DND-41 (cell line): ENCODE measurements at regions not wholly inside any gene's neighbourhood (a gene's known extent, or its start where the extent isn't known, plus 50 kb on each side); places are given as distances from the start of the nearest gene placed in this dataset.

ENCODE experiments used
- ATAC-seq: fragments of 200-7000 bp; cut with Tn5 transposase; 3 replicates; pipeline ENCODE4 v1.9.1; 2021; ENCODE audit warnings: low read depth; ENCODE audit not compliant: insufficient read depth
- DNase-seq: peaks from one replicate; pipeline ENCODE4 v3.0.0-alpha.2; 2020
- H2AFZ ChIP-seq: 2 replicates; pipeline ENCODE4 v1.6.0; 2012; ENCODE audit warnings: low read depth, low read length
- H3K27ac ChIP-seq: 2 replicates; pipeline ENCODE4 v1.5.1; 2012; ENCODE audit warnings: low read length, inconsistent platforms
- H3K27me3 ChIP-seq: fragments of 200-600 bp; sonication (generic); 2 replicates; pipeline ENCODE4 v1.6.0; 2012; ENCODE audit warnings: low read length, mild to moderate bottlenecking, inconsistent platforms; ENCODE audit not compliant: insufficient read depth, poor library complexity
- H3K36me3 ChIP-seq: 2 replicates; pipeline ENCODE4 v1.5.1; 2012; ENCODE audit warnings: low read length, inconsistent platforms; ENCODE audit not compliant: insufficient read depth
- H3K4me1 ChIP-seq: 2 replicates; pipeline ENCODE4 v1.5.1; 2012; ENCODE audit warnings: mild to moderate bottlenecking, low read length; ENCODE audit not compliant: insufficient read depth
- H3K4me2 ChIP-seq: 2 replicates; pipeline ENCODE4 v1.6.0; 2012; ENCODE audit warnings: mild to moderate bottlenecking, moderate library complexity, low read length, inconsistent platforms; ENCODE audit not compliant: insufficient read depth
- H3K4me3 ChIP-seq, 2 experiments: fragments of 200-600 bp in 1 of 2; shearing (Covaris generic) in 1 of 2; 2 replicates each; pipeline ENCODE4 v1.5.1; 2012 to 2016; ENCODE audit warnings: inconsistent platforms in 2 of 2, low read length in 2 of 2, mild to moderate bottlenecking in 2 of 2, low read depth in 1 of 2, moderate library complexity in 1 of 2
- H3K79me2 ChIP-seq: 2 replicates; pipeline ENCODE4 v1.6.0; 2012; ENCODE audit warnings: low read length, inconsistent platforms; ENCODE audit not compliant: insufficient read depth
- H3K9ac ChIP-seq: 2 replicates; pipeline ENCODE4 v1.6.0; 2012; ENCODE audit warnings: low read depth, mild to moderate bottlenecking, inconsistent platforms, low read length, moderate library complexity
- H3K9me3 ChIP-seq: 2 replicates; pipeline ENCODE4 v1.5.1; 2012; ENCODE audit warnings: low read length, moderate library complexity, mild to moderate bottlenecking, inconsistent platforms; ENCODE audit not compliant: insufficient read depth, severe bottlenecking
- H4K20me1 ChIP-seq: 2 replicates; pipeline ENCODE4 v1.6.0; 2012; ENCODE audit warnings: low read length; ENCODE audit not compliant: insufficient read depth
- CTCF ChIP-seq: IDR thresholded peaks from 2 replicates; pipeline ENCODE4 v1.5.1; 2012; ENCODE audit warnings: borderline replicate concordance, low read length, moderate library complexity, mild to moderate bottlenecking; ENCODE audit not compliant: poor library complexity, severe bottlenecking; ENCODE audit errors: extremely low read depth
- EZH2 ChIP-seq: IDR thresholded peaks from 3 replicates; pipeline ENCODE4 v1.6.1; 2012; ENCODE audit warnings: borderline replicate concordance, low read depth, mild to moderate bottlenecking, moderate library complexity, low read length, inconsistent platforms; ENCODE audit not compliant: severe bottlenecking

- Histone ChIP-seq H3K4me2 (no peak overlapping the region), H3K4me3 (no peak overlapping the region), H4K20me1 (no peaks in the 10 kb centered on the region), H3K27ac (no peak overlapping the region), H2AFZ (no peak overlapping the region), H3K27me3 (no peaks in the 10 kb centered on the region), H3K9me3 (no peaks in the 10 kb centered on the region), H3K9ac (no peak overlapping the region), H3K4me1 (peaks cover 6% of the 10 kb centered on the region; the same call in 1 of the 2 replicates), H3K79me2 (no peaks in the 10 kb centered on the region), H3K36me3 (no peaks in the 10 kb centered on the region)
- no peak for DNase-seq
- no peak for ATAC-seq
- TF ChIP-seq EZH2 (no peak), CTCF (no peak)
Measured at GRCh38 chr14:38110258-38110657, 97.4 kb upstream of the SSTR1 start.

- no peak overlapping the region for H3K27ac ChIP-seq
- H3K4me3 ChIP-seq, result no peak overlapping the region
- H3K27me3 ChIP-seq, result no peaks in the 10 kb centered on the region
- TF ChIP-seq EZH2, result no peak
- peaks cover 6% of the 10 kb centered on the region; the same call in 1 of the 2 replicates for H3K4me1 ChIP-seq
- H3K4me2 ChIP-seq, result no peak overlapping the region
- no peaks in the 10 kb centered on the region for H3K36me3 ChIP-seq
- no peaks in the 10 kb centered on the region for H4K20me1 ChIP-seq
- H2AFZ ChIP-seq, result no peak overlapping the region
- no peak for ATAC-seq
- no peaks in the 10 kb centered on the region for H3K9me3 ChIP-seq
- H3K9ac ChIP-seq, result no peak overlapping the region
- no peaks in the 10 kb centered on the region for H3K79me2 ChIP-seq
- DNase-seq, result no peak
Measured at GRCh38 chr14:38111046-38111445, 96.7 kb upstream of the SSTR1 start.

GRCh38 chr14:38113546-38113945, 94.2 kb upstream of the SSTR1 start:
- Histone ChIP-seq H3K79me2 (no peaks in the 10 kb centered on the region), H3K9ac (no peak overlapping the region), H2AFZ (no peak overlapping the region), H4K20me1 (no peaks in the 10 kb centered on the region), H3K27me3 (no peaks in the 10 kb centered on the region), H3K27ac (no peak overlapping the region), H3K4me3 (no peak overlapping the region), H3K36me3 (no peaks in the 10 kb centered on the region), H3K4me1 (no peaks in the 10 kb centered on the region), H3K4me2 (no peak overlapping the region), H3K9me3 (peaks cover 6% of the 10 kb centered on the region)
- TF ChIP-seq CTCF (no peak), EZH2 (no peak)
- DNase-seq (no peak), ATAC-seq (no peak)

GRCh38 chr14:38116895-38117294, 90.8 kb upstream of the SSTR1 start:
- no peak for TF ChIP-seq CTCF
- TF ChIP-seq EZH2, result no peak
- no peaks in the 10 kb centered on the region for H3K79me2 ChIP-seq
- 0 out of 2 replicates have a peak, but pooled peaks cover 5% of the 10 kb centered on the region for H3K4me1 ChIP-seq
- H3K9me3 ChIP-seq, result peaks cover 6% of the 10 kb centered on the region
- no peak overlapping the region for H2AFZ ChIP-seq
- ATAC-seq, result no peak
- no peaks in the 10 kb centered on the region for H3K27me3 ChIP-seq
- H4K20me1 ChIP-seq, result no peaks in the 10 kb centered on the region
- no peaks in the 10 kb centered on the region for H3K36me3 ChIP-seq
- H3K4me2 ChIP-seq, result no peak overlapping the region
- DNase-seq, result no peak
- no peak overlapping the region for H3K4me3 ChIP-seq
- no peak overlapping the region for H3K9ac ChIP-seq
- H3K27ac ChIP-seq, result no peak overlapping the region
